SK-N-SH (cell line): ENCODE measurements at regions not wholly inside any gene's neighbourhood (a gene's known extent, or its start where the extent isn't known, plus 50 kb on each side); places are given as distances from the start of the nearest gene placed in this dataset.

Experiments used
- CTCF ChIA-PET: fragments of 300-600, 350-600 bp; formaldehyde crosslinking; extraction: SDS; loops from one replicate; lab custom pipeline; 2021; lab: Yijun Ruan, JAX
- POLR2A ChIA-PET: fragments of 350-600 bp; sonication (Branson Sonifier 250); formaldehyde crosslinking; extraction: SDS; loops from one replicate; lab custom pipeline; 2020; ENCODE audit warnings: antibody characterized with exemption, inconsistent platforms; lab: Yijun Ruan, JAX
- DNase-seq: peaks from one replicate; pipeline ENCODE4 v3.0.0; 2012
- H2AFZ ChIP-seq: fragments of 200-600 bp; sonication (generic); 2 replicates; pipeline ENCODE4 v1.8.1; 2016; ENCODE audit warnings: antibody characterized with exemption, mild to moderate bottlenecking, low read depth
- H3F3A ChIP-seq: fragments of 200-600 bp; sonication (generic); replicated peaks from 2 replicates; pipeline ENCODE3; 2016; ENCODE audit warnings: antibody characterized with exemption, mild to moderate bottlenecking; ENCODE audit not compliant: insufficient read depth
- H3K27ac ChIP-seq, 2 experiments: fragments of 200-500 bp in 1 of 2; fragments of 200-600 bp in 1 of 2; sonication (Bioruptor generic) in 1 of 2; sonication (generic), shearing (Covaris generic) in 1 of 2; 2 replicates each; pipeline versions ENCODE4 v1.5.1 to v1.6.1; 2014 to 2016; ENCODE audit warnings: low read depth in 2 of 2, inconsistent platforms in 1 of 2, low read length in 1 of 2, mild to moderate bottlenecking in 1 of 2, mixed read lengths in 1 of 2
- H3K27me3 ChIP-seq: fragments of 200-600 bp; sonication (generic), shearing (Covaris generic); 2 replicates; pipeline ENCODE4 v1.6.1; 2016; ENCODE audit warnings: mixed run types; ENCODE audit not compliant: insufficient read depth
- H3K36me3 ChIP-seq, 2 experiments: fragments of 200-500 bp in 1 of 2; fragments of 200-600 bp in 1 of 2; sonication (Bioruptor generic) in 1 of 2; sonication (generic) in 1 of 2; replicated peaks in 1 of 2; 2 replicates each; pipeline versions ENCODE3 to v1.5.1; 2014 to 2016; ENCODE audit warnings: low read length in 1 of 2, mild to moderate bottlenecking in 1 of 2; ENCODE audit not compliant: insufficient read depth in 2 of 2, control insufficient read depth in 1 of 2
- H3K4me1 ChIP-seq, 2 experiments: fragments of 200-500 bp in 1 of 2; fragments of 200-600 bp in 1 of 2; sonication (Bioruptor generic) in 1 of 2; sonication (generic), shearing (Covaris generic) in 1 of 2; 2 replicates each; pipeline versions ENCODE4 v1.5.1 to v1.6.1; 2014 to 2016; ENCODE audit warnings: low read depth in 1 of 2, low read length in 1 of 2, mixed run types in 1 of 2; ENCODE audit not compliant: insufficient read depth in 2 of 2, control insufficient read depth in 1 of 2
- H3K4me2 ChIP-seq: fragments of 200-600 bp; sonication (generic), shearing (Covaris generic); 2 replicates; pipeline ENCODE4 v1.6.1; 2017; ENCODE audit warnings: mixed run types
- H3K4me3 ChIP-seq, 2 experiments: fragments of 200-500 bp in 1 of 2; fragments of 200-600 bp in 1 of 2; sonication (Bioruptor generic) in 1 of 2; sonication (generic), shearing (Covaris generic) in 1 of 2; 2 replicates each; pipeline versions ENCODE4 v1.5.1 to v1.8.1; 2014 to 2016; ENCODE audit warnings: low read depth in 2 of 2, inconsistent platforms in 1 of 2, low read length in 1 of 2, mild to moderate bottlenecking in 1 of 2, mixed read lengths in 1 of 2, moderate library complexity in 1 of 2
- H3K79me2 ChIP-seq: fragments of 200-600 bp; sonication (generic); 2 replicates; pipeline ENCODE4 v1.8.1; 2017; ENCODE audit warnings: mild to moderate bottlenecking; ENCODE audit not compliant: insufficient read depth
- H3K9ac ChIP-seq: fragments of 200-600 bp; sonication (generic); 2 replicates; pipeline ENCODE4 v1.6.1; 2017; ENCODE audit warnings: mixed run types
- H3K9me2 ChIP-seq: fragments of 200-600 bp; sonication (generic); 2 replicates; pipeline ENCODE4 v1.6.1; 2017; ENCODE audit warnings: mixed run types
- H3K9me3 ChIP-seq: fragments of 200-600 bp; sonication (generic); 2 replicates; pipeline ENCODE4 v1.6.1; 2017; ENCODE audit warnings: mixed run types, mild to moderate bottlenecking, moderate library complexity
- H4K20me1 ChIP-seq: fragments of 200-600 bp; sonication (generic); 2 replicates; pipeline ENCODE4 v1.6.1; 2017; ENCODE audit warnings: mild to moderate bottlenecking, mixed run types; ENCODE audit not compliant: insufficient read depth
- FOXJ3 ChIP-seq: sonication (generic); formaldehyde crosslinking; IDR thresholded peaks from 2 replicates; pipeline ENCODE4 v1.5.1; 2020; ENCODE audit warnings: mild to moderate bottlenecking, missing genetic modification reagents
- FOXM1 ChIP-seq: IDR thresholded peaks from 2 replicates; pipeline ENCODE4 v1.4.0; 2012; ENCODE audit warnings: low read depth, mild to moderate bottlenecking
- GABPA ChIP-seq: IDR thresholded peaks from 2 replicates; pipeline ENCODE4 v1.4.0; 2012; ENCODE audit warnings: low read depth, mild to moderate bottlenecking
- MEF2A ChIP-seq: IDR thresholded peaks from 2 replicates; pipeline ENCODE4 v1.4.0; 2012; ENCODE audit warnings: low read depth, borderline replicate concordance
- NFIC ChIP-seq: IDR thresholded peaks from 2 replicates; pipeline ENCODE4 v1.4.0; 2012; ENCODE audit warnings: borderline replicate concordance
- NRF1 ChIP-seq: IDR thresholded peaks from 2 replicates; pipeline ENCODE4 v1.6.1; 2012; ENCODE audit warnings: low read depth, mild to moderate bottlenecking, low read length
- POLR2AphosphoS5 ChIP-seq: IDR thresholded peaks from 2 replicates; pipeline ENCODE4 v1.6.1; 2012; ENCODE audit warnings: low read depth, low read length
- RAD21 ChIP-seq: IDR thresholded peaks from 2 replicates; pipeline ENCODE4 v1.6.1; 2012; ENCODE audit warnings: mild to moderate bottlenecking, low read length
- RFX5 ChIP-seq: IDR thresholded peaks from 2 replicates; pipeline ENCODE4 v1.6.1; 2012; ENCODE audit warnings: mild to moderate bottlenecking, improper control_type of control experiment, low read length
- SMC3 ChIP-seq: IDR thresholded peaks from 2 replicates; pipeline ENCODE4 v1.6.1; 2012; ENCODE audit warnings: low read depth, low read length, improper control_type of control experiment
- YY1 ChIP-seq: IDR thresholded peaks from 2 replicates; pipeline ENCODE4 v1.4.0; 2012; ENCODE audit warnings: low read depth, mild to moderate bottlenecking
- WGBS: methylation state at CpG from one replicate; pipeline ENCODE4 v1.1.6; 2017; ENCODE audit warnings: low lambda C conversion rate; 5-methylcytosine and 5-hydroxymethylcytosine counted together
- TF ChIP-seq, protein P1 (sequence below): IDR thresholded peaks from 2 replicates; pipeline ENCODE4 v1.4.0; 2012; ENCODE audit warnings: low read depth
- TF ChIP-seq, protein P2 (sequence below): IDR thresholded peaks from 2 replicates; pipeline ENCODE4 v1.6.1; 2012; ENCODE audit warnings: mild to moderate bottlenecking, low read depth, low read length, moderate library complexity
- TF ChIP-seq, protein P3 (sequence below): IDR thresholded peaks from 2 replicates; pipeline ENCODE4 v1.4.0; 2012; ENCODE audit warnings: low read depth, borderline replicate concordance
- TF ChIP-seq, protein P4 (sequence below): fragments of 150-350 bp; IDR thresholded peaks from 2 replicates; pipeline ENCODE4 v1.6.1; 2016; ENCODE audit warnings: mild to moderate bottlenecking, low read depth, low read length
- TF ChIP-seq, protein P5 (sequence below): fragments of 200-600 bp; sonication (generic); IDR thresholded peaks from 2 replicates; pipeline ENCODE4 v1.6.1; 2017; ENCODE audit warnings: antibody characterized with exemption, mild to moderate bottlenecking, moderate library complexity
- TF ChIP-seq, protein P6 (sequence below): IDR thresholded peaks from 2 replicates; pipeline ENCODE4 v1.4.0; 2012; ENCODE audit warnings: low read depth, borderline replicate concordance
- TF ChIP-seq, protein P7 (sequence below): fragments of 150-350 bp; IDR thresholded peaks from 2 replicates; pipeline ENCODE4 v1.6.1; 2017; ENCODE audit warnings: antibody characterized with exemption, low read length, low read depth, borderline replicate concordance

DNA sequence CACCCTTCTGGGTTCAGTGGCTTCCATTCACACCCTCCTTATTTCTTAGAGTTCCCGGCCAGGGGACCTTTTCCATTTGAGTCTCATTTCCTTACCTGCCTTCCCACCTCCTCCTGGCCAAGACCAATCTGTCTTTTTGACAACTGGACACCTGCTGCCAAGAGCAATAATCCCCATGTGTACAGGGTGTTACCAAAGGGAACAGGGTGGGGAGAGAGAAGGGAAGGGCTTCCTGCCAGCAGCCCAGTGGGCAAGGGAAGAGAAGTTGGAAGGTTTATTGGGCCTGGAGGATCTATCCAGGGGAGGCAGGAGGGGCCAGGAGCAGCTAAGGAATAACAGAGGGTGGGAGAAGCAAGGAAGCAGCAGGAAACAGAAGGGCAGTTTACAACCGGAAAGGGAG is 346.2 kb downstream of the C12orf75 start:
- H2AFZ ChIP-seq = no peak overlapping the region
- no peaks in the 10 kb centered on the region for H3K36me3 ChIP-seq
- DNase-seq = no peak
- H3K9me3 ChIP-seq = no peaks in the 10 kb centered on the region
- no peaks in the 10 kb centered on the region for H3K9me2 ChIP-seq
- no peaks in the 10 kb centered on the region for H3K27me3 ChIP-seq
- CTCF ChIA-PET = no interaction called here
- H4K20me1 ChIP-seq = no peaks in the 10 kb centered on the region
- no peak overlapping the region for H3K4me3 ChIP-seq
- H3K9ac ChIP-seq = no peak overlapping the region
- peaks cover 0 to 5% of the 10 kb centered on the region in 2 experiments; a peak in 1 of 4 replicates for H3K4me1 ChIP-seq
- 65% methylated on average over 2 of the region's 2 CpGs for WGBS
- H3K79me2 ChIP-seq = no peaks in the 10 kb centered on the region
- TF ChIP-seq, protein P1, sequence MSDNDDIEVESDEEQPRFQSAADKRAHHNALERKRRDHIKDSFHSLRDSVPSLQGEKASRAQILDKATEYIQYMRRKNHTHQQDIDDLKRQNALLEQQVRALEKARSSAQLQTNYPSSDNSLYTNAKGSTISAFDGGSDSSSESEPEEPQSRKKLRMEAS = no peak
- TF ChIP-seq FOXM1 = no peak
- POLR2A ChIA-PET = no interaction called here
- H3K4me2 ChIP-seq = no peak overlapping the region
- H3F3A ChIP-seq = no peaks in the 10 kb centered on the region
- H3K27ac ChIP-seq = no peak overlapping the region

DNA sequence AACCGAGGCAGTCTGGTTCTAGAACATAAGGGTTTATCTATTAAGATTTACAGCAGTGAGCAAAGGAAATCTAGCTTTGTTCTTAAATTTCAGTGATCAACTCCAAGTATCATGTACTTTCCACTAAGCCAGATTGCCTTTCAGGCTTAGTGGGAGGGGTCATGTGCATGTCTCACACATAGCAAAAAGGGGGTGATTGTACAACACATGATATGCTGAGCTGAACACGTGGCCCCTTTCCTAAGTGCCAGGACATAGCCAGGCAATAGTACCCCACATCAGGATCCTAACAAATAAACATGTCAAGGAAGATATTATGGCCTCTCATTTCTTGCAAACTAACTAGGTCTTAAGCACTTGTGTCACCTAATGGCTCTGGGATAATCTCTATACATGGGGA is 347.2 kb downstream of the C12orf75 start:
- POLR2A ChIA-PET = no interaction called here
- TF ChIP-seq FOXJ3 (CRISPR knock-in tag) (no peak), GABPA (no peak), RFX5 (no peak), NRF1 (no peak), YY1 (no peak), MEF2A (no peak), NFIC (no peak), POLR2AphosphoS5 (no peak), SMC3 (no peak), RAD21 (no peak)
- TF ChIP-seq, protein P2, sequence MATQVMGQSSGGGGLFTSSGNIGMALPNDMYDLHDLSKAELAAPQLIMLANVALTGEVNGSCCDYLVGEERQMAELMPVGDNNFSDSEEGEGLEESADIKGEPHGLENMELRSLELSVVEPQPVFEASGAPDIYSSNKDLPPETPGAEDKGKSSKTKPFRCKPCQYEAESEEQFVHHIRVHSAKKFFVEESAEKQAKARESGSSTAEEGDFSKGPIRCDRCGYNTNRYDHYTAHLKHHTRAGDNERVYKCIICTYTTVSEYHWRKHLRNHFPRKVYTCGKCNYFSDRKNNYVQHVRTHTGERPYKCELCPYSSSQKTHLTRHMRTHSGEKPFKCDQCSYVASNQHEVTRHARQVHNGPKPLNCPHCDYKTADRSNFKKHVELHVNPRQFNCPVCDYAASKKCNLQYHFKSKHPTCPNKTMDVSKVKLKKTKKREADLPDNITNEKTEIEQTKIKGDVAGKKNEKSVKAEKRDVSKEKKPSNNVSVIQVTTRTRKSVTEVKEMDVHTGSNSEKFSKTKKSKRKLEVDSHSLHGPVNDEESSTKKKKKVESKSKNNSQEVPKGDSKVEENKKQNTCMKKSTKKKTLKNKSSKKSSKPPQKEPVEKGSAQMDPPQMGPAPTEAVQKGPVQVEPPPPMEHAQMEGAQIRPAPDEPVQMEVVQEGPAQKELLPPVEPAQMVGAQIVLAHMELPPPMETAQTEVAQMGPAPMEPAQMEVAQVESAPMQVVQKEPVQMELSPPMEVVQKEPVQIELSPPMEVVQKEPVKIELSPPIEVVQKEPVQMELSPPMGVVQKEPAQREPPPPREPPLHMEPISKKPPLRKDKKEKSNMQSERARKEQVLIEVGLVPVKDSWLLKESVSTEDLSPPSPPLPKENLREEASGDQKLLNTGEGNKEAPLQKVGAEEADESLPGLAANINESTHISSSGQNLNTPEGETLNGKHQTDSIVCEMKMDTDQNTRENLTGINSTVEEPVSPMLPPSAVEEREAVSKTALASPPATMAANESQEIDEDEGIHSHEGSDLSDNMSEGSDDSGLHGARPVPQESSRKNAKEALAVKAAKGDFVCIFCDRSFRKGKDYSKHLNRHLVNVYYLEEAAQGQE = no peak
- TF ChIP-seq, protein P3, sequence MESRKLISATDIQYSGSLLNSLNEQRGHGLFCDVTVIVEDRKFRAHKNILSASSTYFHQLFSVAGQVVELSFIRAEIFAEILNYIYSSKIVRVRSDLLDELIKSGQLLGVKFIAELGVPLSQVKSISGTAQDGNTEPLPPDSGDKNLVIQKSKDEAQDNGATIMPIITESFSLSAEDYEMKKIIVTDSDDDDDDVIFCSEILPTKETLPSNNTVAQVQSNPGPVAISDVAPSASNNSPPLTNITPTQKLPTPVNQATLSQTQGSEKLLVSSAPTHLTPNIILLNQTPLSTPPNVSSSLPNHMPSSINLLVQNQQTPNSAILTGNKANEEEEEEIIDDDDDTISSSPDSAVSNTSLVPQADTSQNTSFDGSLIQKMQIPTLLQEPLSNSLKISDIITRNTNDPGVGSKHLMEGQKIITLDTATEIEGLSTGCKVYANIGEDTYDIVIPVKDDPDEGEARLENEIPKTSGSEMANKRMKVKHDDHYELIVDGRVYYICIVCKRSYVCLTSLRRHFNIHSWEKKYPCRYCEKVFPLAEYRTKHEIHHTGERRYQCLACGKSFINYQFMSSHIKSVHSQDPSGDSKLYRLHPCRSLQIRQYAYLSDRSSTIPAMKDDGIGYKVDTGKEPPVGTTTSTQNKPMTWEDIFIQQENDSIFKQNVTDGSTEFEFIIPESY = no peak
- TF ChIP-seq, protein P4, sequence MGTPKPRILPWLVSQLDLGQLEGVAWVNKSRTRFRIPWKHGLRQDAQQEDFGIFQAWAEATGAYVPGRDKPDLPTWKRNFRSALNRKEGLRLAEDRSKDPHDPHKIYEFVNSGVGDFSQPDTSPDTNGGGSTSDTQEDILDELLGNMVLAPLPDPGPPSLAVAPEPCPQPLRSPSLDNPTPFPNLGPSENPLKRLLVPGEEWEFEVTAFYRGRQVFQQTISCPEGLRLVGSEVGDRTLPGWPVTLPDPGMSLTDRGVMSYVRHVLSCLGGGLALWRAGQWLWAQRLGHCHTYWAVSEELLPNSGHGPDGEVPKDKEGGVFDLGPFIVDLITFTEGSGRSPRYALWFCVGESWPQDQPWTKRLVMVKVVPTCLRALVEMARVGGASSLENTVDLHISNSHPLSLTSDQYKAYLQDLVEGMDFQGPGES = no peak
- TF ChIP-seq, protein P5, sequence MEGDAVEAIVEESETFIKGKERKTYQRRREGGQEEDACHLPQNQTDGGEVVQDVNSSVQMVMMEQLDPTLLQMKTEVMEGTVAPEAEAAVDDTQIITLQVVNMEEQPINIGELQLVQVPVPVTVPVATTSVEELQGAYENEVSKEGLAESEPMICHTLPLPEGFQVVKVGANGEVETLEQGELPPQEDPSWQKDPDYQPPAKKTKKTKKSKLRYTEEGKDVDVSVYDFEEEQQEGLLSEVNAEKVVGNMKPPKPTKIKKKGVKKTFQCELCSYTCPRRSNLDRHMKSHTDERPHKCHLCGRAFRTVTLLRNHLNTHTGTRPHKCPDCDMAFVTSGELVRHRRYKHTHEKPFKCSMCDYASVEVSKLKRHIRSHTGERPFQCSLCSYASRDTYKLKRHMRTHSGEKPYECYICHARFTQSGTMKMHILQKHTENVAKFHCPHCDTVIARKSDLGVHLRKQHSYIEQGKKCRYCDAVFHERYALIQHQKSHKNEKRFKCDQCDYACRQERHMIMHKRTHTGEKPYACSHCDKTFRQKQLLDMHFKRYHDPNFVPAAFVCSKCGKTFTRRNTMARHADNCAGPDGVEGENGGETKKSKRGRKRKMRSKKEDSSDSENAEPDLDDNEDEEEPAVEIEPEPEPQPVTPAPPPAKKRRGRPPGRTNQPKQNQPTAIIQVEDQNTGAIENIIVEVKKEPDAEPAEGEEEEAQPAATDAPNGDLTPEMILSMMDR = no peak
- TF ChIP-seq, protein P6, sequence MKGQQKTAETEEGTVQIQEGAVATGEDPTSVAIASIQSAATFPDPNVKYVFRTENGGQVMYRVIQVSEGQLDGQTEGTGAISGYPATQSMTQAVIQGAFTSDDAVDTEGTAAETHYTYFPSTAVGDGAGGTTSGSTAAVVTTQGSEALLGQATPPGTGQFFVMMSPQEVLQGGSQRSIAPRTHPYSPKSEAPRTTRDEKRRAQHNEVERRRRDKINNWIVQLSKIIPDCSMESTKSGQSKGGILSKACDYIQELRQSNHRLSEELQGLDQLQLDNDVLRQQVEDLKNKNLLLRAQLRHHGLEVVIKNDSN = no peak
- TF ChIP-seq, protein P7, sequence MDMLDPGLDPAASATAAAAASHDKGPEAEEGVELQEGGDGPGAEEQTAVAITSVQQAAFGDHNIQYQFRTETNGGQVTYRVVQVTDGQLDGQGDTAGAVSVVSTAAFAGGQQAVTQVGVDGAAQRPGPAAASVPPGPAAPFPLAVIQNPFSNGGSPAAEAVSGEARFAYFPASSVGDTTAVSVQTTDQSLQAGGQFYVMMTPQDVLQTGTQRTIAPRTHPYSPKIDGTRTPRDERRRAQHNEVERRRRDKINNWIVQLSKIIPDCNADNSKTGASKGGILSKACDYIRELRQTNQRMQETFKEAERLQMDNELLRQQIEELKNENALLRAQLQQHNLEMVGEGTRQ = no peak

More for the DNA sequence above, 347.2 kb downstream of the C12orf75 start:
- Histone ChIP-seq H3K4me2 (no peak overlapping the region), H3K9me3 (no peaks in the 10 kb centered on the region), H3K9me2 (no peaks in the 10 kb centered on the region), H3K79me2 (no peaks in the 10 kb centered on the region), H3F3A (no peaks in the 10 kb centered on the region), H3K27me3 (no peaks in the 10 kb centered on the region), H3K4me3 (no peak overlapping the region), H4K20me1 (no peaks in the 10 kb centered on the region), H3K4me1 (no peaks in the 10 kb centered on the region), H3K27ac (no peak overlapping the region), H3K36me3 (no peaks in the 10 kb centered on the region), H3K9ac (no peak overlapping the region), H2AFZ (no peak overlapping the region)
- WGBS = 48% methylated on average over 2 of the region's 2 CpGs
- CTCF ChIA-PET = interaction anchor here (1.3 kb wide), 1 partner anchor 23 kb away, joined by 4 read pairs; no protein-coding TSS in a partner anchor
- DNase-seq = no peak
